ENCODE measurements at regions not wholly inside any gene's neighbourhood (a gene's known extent, or its start where the extent isn't known, plus 50 kb on each side); places are given as distances from the start of the nearest gene placed in this dataset.

DNA sequence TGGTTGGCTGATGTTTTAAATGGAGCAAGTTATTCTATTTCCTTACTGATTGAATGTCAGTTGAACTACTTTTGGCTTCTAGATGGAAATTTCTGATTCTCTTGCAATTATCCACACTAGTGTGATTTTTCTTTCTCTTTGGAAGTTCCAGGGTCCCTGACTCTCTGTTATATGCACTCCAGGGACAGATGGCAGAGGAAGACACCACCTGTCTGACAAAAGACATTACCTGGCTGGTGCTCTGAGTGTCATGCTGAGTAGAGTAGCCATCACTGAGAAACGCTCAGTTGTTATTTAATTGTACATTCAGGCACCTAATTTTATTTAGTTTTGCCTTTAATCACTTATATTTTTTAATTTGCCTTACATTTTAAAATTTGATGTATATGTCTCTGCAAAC is 105.4 kb upstream of the TLL1 start:
- TF ChIP-seq, protein P1, sequence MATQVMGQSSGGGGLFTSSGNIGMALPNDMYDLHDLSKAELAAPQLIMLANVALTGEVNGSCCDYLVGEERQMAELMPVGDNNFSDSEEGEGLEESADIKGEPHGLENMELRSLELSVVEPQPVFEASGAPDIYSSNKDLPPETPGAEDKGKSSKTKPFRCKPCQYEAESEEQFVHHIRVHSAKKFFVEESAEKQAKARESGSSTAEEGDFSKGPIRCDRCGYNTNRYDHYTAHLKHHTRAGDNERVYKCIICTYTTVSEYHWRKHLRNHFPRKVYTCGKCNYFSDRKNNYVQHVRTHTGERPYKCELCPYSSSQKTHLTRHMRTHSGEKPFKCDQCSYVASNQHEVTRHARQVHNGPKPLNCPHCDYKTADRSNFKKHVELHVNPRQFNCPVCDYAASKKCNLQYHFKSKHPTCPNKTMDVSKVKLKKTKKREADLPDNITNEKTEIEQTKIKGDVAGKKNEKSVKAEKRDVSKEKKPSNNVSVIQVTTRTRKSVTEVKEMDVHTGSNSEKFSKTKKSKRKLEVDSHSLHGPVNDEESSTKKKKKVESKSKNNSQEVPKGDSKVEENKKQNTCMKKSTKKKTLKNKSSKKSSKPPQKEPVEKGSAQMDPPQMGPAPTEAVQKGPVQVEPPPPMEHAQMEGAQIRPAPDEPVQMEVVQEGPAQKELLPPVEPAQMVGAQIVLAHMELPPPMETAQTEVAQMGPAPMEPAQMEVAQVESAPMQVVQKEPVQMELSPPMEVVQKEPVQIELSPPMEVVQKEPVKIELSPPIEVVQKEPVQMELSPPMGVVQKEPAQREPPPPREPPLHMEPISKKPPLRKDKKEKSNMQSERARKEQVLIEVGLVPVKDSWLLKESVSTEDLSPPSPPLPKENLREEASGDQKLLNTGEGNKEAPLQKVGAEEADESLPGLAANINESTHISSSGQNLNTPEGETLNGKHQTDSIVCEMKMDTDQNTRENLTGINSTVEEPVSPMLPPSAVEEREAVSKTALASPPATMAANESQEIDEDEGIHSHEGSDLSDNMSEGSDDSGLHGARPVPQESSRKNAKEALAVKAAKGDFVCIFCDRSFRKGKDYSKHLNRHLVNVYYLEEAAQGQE (IDR thresholded peaks at IDR 0.05; ENCODE audit: insufficient read depth in 1 of 2, low read depth in 2 of 2, low read length in 2 of 2) = no peak
- TF ChIP-seq POLR2AphosphoS5 (IDR thresholded peaks at IDR 0.05; ENCODE audit: low read depth, low read length) (no peak), TAF1 (IDR thresholded peaks at IDR 0.05; ENCODE audit: borderline replicate concordance, insufficient read depth, low read length) (no peak), SIN3A (IDR thresholded peaks at IDR 0.05; ENCODE audit: borderline replicate concordance, insufficient read depth, low read length) (no peak), FOXP2 (optimal IDR thresholded peaks at IDR 0.05; ENCODE audit: borderline replicate concordance, extremely low read depth, extremely low read length, insufficient read depth) (no peak)

All from PFSK-1 (cell line).